ENCODE measurements at regions not wholly inside any gene's neighbourhood (a gene's known extent, or its start where the extent isn't known, plus 50 kb on each side); places are given as distances from the start of the nearest gene placed in this dataset.

DNA sequence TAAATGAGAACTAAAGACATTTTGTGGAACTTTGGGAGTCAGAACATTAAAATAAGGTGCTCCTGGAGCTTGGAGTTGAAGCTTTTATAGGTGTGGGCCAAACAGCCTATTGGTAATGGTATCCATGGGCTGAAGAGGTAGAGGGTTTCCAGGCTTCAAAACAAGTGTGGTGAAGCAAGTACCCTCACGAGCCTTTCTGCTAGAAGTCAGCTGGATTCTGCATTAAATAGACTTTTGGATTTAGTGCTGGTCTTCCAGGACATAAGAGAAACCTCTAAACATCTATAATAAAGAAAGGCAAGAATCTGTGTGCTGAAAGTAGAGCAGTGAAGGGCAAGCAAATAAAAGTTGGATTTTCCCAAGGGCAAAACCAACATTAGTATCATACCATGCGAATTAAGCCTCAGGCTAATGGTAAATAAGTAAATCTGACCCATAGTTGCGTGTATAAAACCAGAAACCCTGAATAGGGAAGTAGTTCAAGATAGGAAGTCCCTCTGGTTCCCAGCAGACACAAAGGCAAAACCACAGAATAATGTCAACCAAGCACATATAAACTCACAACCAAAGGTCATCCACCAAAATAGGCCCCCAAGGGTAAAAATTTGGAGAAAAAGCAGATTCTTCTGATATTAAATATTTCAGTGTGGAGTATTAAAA lies 306.3 kb downstream of the TLE4 start (continued):
- TF ChIP-seq, protein P1, sequence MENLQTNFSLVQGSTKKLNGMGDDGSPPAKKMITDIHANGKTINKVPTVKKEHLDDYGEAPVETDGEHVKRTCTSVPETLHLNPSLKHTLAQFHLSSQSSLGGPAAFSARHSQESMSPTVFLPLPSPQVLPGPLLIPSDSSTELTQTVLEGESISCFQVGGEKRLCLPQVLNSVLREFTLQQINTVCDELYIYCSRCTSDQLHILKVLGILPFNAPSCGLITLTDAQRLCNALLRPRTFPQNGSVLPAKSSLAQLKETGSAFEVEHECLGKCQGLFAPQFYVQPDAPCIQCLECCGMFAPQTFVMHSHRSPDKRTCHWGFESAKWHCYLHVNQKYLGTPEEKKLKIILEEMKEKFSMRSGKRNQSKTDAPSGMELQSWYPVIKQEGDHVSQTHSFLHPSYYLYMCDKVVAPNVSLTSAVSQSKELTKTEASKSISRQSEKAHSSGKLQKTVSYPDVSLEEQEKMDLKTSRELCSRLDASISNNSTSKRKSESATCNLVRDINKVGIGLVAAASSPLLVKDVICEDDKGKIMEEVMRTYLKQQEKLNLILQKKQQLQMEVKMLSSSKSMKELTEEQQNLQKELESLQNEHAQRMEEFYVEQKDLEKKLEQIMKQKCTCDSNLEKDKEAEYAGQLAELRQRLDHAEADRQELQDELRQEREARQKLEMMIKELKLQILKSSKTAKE (IDR thresholded peaks at IDR 0.05; ENCODE audit: low read depth, poor library complexity, severe bottlenecking), result no peak
- TF ChIP-seq SPI1 (IDR thresholded peaks at IDR 0.05; ENCODE audit: borderline replicate concordance, insufficient read depth, low read depth, low read length) (peak; percentile 40; the same call in 1 of the 2 replicates), IKZF2 (IDR thresholded peaks at IDR 0.05) (no peak; a peak in 1 of 4 replicates), EED (IDR thresholded peaks at IDR 0.05; ENCODE audit: low read depth) (no peak), BMI1 (IDR thresholded peaks at IDR 0.05; ENCODE audit: borderline replicate concordance) (0 out of 2 replicates have a peak, but pooled peaks have one; percentile 26), NFXL1 (IDR thresholded peaks at IDR 0.05; ENCODE audit: borderline replicate concordance) (no peak), JUND (IDR thresholded peaks at IDR 0.05; ENCODE audit: low read depth, low read length) (no peak), RBBP5 (conservative IDR thresholded peaks at IDR 0.05) (no peak), NR2F1 (conservative IDR thresholded peaks at IDR 0.05) (0 out of 2 replicates have a peak, but pooled peaks have one; percentile 17)
- TF ChIP-seq, protein P2, sequence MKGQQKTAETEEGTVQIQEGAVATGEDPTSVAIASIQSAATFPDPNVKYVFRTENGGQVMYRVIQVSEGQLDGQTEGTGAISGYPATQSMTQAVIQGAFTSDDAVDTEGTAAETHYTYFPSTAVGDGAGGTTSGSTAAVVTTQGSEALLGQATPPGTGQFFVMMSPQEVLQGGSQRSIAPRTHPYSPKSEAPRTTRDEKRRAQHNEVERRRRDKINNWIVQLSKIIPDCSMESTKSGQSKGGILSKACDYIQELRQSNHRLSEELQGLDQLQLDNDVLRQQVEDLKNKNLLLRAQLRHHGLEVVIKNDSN (IDR thresholded peaks at IDR 0.05; ENCODE audit: borderline replicate concordance, extremely low read length, insufficient read depth, low read depth, low read length), result no peak
- TF ChIP-seq, protein P3, sequence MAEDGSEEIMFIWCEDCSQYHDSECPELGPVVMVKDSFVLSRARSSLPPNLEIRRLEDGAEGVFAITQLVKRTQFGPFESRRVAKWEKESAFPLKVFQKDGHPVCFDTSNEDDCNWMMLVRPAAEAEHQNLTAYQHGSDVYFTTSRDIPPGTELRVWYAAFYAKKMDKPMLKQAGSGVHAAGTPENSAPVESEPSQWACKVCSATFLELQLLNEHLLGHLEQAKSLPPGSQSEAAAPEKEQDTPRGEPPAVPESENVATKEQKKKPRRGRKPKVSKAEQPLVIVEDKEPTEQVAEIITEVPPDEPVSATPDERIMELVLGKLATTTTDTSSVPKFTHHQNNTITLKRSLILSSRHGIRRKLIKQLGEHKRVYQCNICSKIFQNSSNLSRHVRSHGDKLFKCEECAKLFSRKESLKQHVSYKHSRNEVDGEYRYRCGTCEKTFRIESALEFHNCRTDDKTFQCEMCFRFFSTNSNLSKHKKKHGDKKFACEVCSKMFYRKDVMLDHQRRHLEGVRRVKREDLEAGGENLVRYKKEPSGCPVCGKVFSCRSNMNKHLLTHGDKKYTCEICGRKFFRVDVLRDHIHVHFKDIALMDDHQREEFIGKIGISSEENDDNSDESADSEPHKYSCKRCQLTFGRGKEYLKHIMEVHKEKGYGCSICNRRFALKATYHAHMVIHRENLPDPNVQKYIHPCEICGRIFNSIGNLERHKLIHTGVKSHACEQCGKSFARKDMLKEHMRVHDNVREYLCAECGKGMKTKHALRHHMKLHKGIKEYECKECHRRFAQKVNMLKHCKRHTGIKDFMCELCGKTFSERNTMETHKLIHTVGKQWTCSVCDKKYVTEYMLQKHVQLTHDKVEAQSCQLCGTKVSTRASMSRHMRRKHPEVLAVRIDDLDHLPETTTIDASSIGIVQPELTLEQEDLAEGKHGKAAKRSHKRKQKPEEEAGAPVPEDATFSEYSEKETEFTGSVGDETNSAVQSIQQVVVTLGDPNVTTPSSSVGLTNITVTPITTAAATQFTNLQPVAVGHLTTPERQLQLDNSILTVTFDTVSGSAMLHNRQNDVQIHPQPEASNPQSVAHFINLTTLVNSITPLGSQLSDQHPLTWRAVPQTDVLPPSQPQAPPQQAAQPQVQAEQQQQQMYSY (CRISPR knock-in tag; IDR thresholded peaks at IDR 0.05), result no peak
- TF ChIP-seq, protein P4, sequence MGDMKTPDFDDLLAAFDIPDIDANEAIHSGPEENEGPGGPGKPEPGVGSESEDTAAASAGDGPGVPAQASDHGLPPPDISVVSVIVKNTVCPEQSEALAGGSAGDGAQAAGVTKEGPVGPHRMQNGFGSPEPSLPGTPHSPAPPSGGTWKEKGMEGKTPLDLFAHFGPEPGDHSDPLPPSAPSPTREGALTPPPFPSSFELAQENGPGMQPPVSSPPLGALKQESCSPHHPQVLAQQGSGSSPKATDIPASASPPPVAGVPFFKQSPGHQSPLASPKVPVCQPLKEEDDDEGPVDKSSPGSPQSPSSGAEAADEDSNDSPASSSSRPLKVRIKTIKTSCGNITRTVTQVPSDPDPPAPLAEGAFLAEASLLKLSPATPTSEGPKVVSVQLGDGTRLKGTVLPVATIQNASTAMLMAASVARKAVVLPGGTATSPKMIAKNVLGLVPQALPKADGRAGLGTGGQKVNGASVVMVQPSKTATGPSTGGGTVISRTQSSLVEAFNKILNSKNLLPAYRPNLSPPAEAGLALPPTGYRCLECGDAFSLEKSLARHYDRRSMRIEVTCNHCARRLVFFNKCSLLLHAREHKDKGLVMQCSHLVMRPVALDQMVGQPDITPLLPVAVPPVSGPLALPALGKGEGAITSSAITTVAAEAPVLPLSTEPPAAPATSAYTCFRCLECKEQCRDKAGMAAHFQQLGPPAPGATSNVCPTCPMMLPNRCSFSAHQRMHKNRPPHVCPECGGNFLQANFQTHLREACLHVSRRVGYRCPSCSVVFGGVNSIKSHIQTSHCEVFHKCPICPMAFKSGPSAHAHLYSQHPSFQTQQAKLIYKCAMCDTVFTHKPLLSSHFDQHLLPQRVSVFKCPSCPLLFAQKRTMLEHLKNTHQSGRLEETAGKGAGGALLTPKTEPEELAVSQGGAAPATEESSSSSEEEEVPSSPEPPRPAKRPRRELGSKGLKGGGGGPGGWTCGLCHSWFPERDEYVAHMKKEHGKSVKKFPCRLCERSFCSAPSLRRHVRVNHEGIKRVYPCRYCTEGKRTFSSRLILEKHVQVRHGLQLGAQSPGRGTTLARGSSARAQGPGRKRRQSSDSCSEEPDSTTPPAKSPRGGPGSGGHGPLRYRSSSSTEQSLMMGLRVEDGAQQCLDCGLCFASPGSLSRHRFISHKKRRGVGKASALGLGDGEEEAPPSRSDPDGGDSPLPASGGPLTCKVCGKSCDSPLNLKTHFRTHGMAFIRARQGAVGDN (IDR thresholded peaks at IDR 0.05), result no peak

Measured in GM12878 (cell line).